ENCODE measurements at regions not wholly inside any gene's neighbourhood (a gene's known extent, or its start where the extent isn't known, plus 50 kb on each side); places are given as distances from the start of the nearest gene placed in this dataset.

DNA sequence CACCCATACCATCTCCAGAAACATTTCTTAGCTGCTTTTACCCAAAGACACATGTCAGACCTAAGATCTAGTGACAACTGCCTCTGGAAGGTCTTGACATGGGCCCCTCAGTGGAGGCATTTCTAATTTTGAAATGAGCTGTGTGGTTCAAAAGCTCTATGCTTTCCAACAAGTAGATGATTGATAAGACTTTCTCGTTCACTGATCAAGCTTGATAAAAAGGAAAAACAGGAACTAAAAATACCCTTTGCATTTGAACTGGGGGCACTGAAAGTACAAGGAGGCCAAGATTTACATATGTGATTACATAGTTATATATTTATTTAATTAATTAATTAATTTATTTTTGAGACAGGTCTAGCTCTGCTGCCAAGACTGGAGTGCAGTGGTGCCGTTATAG lies 61.3 kb upstream of the SCOC start:
- ATAC-seq (ENCODE audit: insufficient read depth, low read depth) = no peak
- Histone ChIP-seq H2AFZ (ENCODE audit: low read depth, low read length) (no peak overlapping the region), H3K27me3 (ENCODE audit: insufficient read depth, low read length, poor library complexity) (peaks cover 9% of the 10 kb centered on the region), H3K4me2 (ENCODE audit: insufficient read depth, low read length) (no peak overlapping the region), H3K36me3 (ENCODE audit: insufficient read depth, low read length) (no peaks in the 10 kb centered on the region), H3K27ac (ENCODE audit: low read length) (no peak overlapping the region), H3K4me3 (ENCODE audit: low read depth in 1 of 2, low read length in 2 of 2) (no peak overlapping the region), H3K9me3 (ENCODE audit: insufficient read depth, low read length, severe bottlenecking) (no peaks in the 10 kb centered on the region), H3K4me1 (ENCODE audit: insufficient read depth, low read length) (no peaks in the 10 kb centered on the region), H3K79me2 (ENCODE audit: insufficient read depth, low read length) (no peaks in the 10 kb centered on the region), H3K9ac (ENCODE audit: low read depth, low read length) (no peak overlapping the region), H4K20me1 (ENCODE audit: insufficient read depth, low read length) (no peaks in the 10 kb centered on the region)
- TF ChIP-seq EZH2 (IDR thresholded peaks at IDR 0.05; ENCODE audit: borderline replicate concordance, low read depth, low read length, severe bottlenecking) = no peak
- TF ChIP-seq, protein P1, sequence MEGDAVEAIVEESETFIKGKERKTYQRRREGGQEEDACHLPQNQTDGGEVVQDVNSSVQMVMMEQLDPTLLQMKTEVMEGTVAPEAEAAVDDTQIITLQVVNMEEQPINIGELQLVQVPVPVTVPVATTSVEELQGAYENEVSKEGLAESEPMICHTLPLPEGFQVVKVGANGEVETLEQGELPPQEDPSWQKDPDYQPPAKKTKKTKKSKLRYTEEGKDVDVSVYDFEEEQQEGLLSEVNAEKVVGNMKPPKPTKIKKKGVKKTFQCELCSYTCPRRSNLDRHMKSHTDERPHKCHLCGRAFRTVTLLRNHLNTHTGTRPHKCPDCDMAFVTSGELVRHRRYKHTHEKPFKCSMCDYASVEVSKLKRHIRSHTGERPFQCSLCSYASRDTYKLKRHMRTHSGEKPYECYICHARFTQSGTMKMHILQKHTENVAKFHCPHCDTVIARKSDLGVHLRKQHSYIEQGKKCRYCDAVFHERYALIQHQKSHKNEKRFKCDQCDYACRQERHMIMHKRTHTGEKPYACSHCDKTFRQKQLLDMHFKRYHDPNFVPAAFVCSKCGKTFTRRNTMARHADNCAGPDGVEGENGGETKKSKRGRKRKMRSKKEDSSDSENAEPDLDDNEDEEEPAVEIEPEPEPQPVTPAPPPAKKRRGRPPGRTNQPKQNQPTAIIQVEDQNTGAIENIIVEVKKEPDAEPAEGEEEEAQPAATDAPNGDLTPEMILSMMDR (IDR thresholded peaks at IDR 0.05; ENCODE audit: borderline replicate concordance, extremely low read depth, low read length, poor library complexity, severe bottlenecking) = no peak
- no peak for DNase-seq

DNA sequence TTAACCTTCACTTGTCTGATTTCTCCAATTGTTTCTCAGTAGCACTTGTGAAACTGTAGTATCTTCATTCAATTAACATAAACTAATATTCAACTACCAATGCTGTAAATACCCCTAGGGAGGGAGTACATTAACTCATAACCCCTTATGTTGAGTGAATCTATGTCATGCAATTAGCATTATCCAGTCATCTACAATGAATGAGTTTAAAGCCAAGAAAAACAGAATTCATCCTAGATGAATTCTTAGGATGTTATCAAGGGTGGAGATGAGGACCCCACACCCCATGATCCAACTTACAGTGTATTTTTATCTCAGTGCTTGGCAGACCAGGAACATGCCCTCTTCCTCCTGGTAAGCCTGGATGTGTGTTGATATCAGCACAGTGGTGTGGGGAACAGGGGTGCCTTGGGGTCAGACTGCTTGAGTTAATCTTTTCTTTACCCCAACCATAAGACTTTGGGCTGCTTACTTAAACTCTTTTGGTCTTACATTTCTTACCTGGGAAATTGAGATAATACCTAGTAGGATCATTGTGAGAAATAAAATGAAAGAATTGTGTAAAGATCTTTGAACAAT lies 62.1 kb upstream of the SCOC start:
- no peak overlapping the region for H3K9ac ChIP-seq (ENCODE audit: low read depth, low read length)
- DNase-seq = no peak
- ATAC-seq (ENCODE audit: insufficient read depth, low read depth) = no peak
- no peaks in the 10 kb centered on the region for H3K79me2 ChIP-seq (ENCODE audit: insufficient read depth, low read length)
- H3K4me1 ChIP-seq (ENCODE audit: insufficient read depth, low read length) = no peaks in the 10 kb centered on the region
- no peaks in the 10 kb centered on the region for H3K36me3 ChIP-seq (ENCODE audit: insufficient read depth, low read length)
- H4K20me1 ChIP-seq (ENCODE audit: insufficient read depth, low read length) = no peaks in the 10 kb centered on the region
- H3K27ac ChIP-seq (ENCODE audit: low read length) = no peak overlapping the region
- no peak overlapping the region for H3K4me2 ChIP-seq (ENCODE audit: insufficient read depth, low read length)
- no peak overlapping the region for H2AFZ ChIP-seq (ENCODE audit: low read depth, low read length)
- H3K27me3 ChIP-seq (ENCODE audit: insufficient read depth, low read length, poor library complexity) = peaks cover 16% of the 10 kb centered on the region
- no peaks in the 10 kb centered on the region for H3K9me3 ChIP-seq (ENCODE audit: insufficient read depth, low read length, severe bottlenecking)
- no peak overlapping the region for H3K4me3 ChIP-seq (ENCODE audit: low read depth in 1 of 2, low read length in 2 of 2)
- no peak for TF ChIP-seq EZH2 (IDR thresholded peaks at IDR 0.05; ENCODE audit: borderline replicate concordance, low read depth, low read length, severe bottlenecking)
- TF ChIP-seq, protein P1 (IDR thresholded peaks at IDR 0.05; ENCODE audit: borderline replicate concordance, extremely low read depth, low read length, poor library complexity, severe bottlenecking) = no peak

DNA sequence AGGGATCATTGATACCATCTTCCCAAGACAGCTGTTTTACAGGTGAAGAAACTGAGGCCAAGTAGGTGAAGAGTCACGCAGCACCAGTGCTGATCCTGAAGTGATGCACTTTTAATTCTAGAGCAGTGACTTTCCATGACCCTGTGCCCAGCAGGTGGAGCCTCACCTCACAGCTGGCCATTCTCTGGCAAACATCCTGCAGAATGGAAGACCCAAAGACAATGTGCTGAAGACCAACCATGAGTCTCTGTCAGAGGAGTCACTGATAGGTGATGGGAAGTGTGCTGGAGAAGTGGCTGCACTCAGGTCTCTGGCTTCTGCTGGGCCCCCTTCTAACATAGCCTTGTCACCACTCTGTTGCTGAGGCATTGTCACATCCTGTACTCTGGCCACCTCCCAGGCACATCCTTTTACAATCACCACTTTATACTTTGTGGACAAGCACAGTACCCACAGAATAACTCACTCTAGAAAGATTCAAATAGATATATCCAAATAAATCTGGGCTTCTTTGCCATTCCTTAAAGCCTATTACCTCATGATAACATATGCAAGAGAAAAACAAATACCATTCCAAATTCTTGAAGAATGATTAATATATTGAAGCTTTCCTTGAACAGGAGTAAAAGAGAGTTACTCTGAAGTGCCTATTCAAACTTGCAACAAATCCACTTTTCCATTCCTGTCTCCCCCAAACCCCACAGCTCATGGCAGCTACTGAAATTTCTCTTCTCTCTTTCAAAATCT lies 64.1 kb upstream of the SCOC start:
- Histone ChIP-seq H3K4me3 (ENCODE audit: low read depth in 1 of 2, low read length in 2 of 2) (no peak overlapping the region), H3K9me3 (ENCODE audit: insufficient read depth, low read length, severe bottlenecking) (no peaks in the 10 kb centered on the region), H3K79me2 (ENCODE audit: insufficient read depth, low read length) (no peaks in the 10 kb centered on the region), H4K20me1 (ENCODE audit: insufficient read depth, low read length) (no peaks in the 10 kb centered on the region), H3K36me3 (ENCODE audit: insufficient read depth, low read length) (no peaks in the 10 kb centered on the region), H3K27ac (ENCODE audit: low read length) (no peak overlapping the region), H3K4me1 (ENCODE audit: insufficient read depth, low read length) (no peaks in the 10 kb centered on the region), H2AFZ (ENCODE audit: low read depth, low read length) (no peak overlapping the region), H3K4me2 (ENCODE audit: insufficient read depth, low read length) (no peak overlapping the region), H3K9ac (ENCODE audit: low read depth, low read length) (no peak overlapping the region), H3K27me3 (ENCODE audit: insufficient read depth, low read length, poor library complexity) (peaks cover 16% of the 10 kb centered on the region)
- ATAC-seq (ENCODE audit: insufficient read depth, low read depth) = no peak; the same call in 2 of the 3 replicates
- no peak for TF ChIP-seq EZH2 (IDR thresholded peaks at IDR 0.05; ENCODE audit: borderline replicate concordance, low read depth, low read length, severe bottlenecking)
- TF ChIP-seq, protein P1 (IDR thresholded peaks at IDR 0.05; ENCODE audit: borderline replicate concordance, extremely low read depth, low read length, poor library complexity, severe bottlenecking) = peak; percentile 19
- no peak for DNase-seq
